Endometrium (tissue), 2 donors: ENCODE measurements at regions not wholly inside any gene's neighbourhood (a gene's known extent, or its start where the extent isn't known, plus 50 kb on each side); places are given as distances from the start of the nearest gene placed in this dataset.

ENCODE experiments used
- FAIRE-seq: peaks from 2 replicates; lab custom pipeline; 2012; peaks lifted over from hg19 to GRCh38; lab: Jason Lieb, UNC
- donor health status: control.
- donor health status: control.

DNA sequence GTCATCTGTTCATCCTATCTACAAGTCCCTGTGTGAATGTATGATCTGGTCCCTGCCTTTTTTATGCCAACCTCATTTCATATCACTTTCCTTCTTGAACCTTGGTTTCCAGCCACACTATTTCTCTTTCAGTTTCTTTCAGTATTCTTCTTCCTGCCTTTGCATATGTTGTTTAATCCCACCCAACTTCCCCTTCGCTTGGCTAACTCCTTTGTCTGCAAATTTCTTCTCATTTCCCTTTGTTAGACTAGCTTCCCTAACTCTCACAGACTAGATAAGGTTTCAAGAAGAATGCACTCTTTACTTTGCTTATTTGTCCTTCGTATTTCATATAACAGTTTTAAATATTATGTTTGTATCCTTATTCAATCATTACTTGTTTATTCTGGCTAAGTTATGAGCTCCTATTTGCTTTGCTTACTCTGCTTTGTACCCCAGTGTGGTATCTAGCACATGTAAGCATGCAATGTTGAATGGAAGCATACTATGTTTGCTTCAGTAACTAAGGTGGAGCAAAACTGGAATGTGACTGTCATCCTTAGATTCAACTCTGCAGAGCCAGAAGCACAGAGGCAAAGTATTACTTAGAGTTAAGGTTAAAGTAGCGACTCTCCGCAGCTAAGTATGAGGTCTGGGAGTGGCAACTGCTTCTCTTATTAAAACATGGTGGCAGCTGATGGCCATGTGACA, 681.3 kb downstream of the CPS1 start:
- FAIRE-seq, result no peak

DNA sequence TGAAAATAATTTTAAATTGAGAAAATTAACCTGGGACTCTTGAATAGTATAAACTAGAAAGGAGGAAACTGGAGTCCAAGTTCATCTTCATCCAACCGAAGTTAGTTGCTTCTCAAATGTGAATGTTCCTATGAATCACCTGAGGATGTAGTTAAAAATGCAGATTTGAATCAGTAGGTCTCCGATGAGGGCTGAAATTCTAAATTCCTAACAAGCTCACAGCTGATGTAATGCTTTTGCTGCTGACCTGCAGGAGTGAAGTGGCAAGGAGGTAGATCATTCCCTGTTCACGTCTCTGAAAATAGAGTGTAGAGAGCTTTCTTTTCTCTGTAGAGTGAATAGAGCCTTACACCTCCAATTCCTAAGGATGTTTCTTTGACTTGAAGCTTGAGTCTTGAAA, 685.5 kb downstream of the CPS1 start:
- FAIRE-seq, result no peak

DNA sequence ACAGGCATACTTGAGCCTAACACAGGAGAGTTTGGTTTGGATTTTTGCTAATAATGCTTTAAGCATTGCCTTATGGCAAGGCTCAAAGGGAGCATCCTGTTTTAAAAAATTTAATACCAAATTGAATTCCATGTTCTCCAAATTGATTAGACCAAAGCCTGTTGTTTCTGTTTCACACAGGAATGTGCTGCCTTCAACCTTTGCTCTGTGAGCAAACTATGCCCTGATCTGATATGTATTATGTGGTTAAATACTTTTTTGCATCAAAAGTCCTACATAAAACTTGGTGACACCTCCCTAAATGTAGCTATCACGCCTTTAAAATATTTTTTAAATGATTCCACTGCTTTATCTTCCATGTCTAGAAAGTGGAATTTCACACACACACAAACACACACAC, 691.4 kb downstream of the CPS1 start:
- no peak for FAIRE-seq

DNA sequence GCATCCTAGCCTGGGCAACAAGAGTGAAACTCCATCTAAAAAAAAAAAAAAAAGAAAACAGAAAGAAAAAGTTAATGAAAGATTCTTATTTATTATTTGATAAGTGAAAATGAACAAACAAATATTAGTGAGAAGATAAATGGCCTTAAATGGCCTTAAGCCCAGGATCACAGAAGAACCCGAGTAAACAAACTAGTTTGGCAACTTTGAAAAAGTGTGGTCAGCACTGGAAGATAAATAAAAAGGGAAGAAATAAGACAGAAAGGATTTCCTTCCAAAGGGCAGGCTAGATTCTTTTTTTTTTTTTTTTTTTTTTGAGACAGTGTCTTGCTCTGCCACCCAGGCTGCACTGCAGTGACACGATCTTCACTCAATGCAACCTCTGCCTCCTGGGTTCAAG, 692.4 kb downstream of the CPS1 start:
- no peak for FAIRE-seq

DNA sequence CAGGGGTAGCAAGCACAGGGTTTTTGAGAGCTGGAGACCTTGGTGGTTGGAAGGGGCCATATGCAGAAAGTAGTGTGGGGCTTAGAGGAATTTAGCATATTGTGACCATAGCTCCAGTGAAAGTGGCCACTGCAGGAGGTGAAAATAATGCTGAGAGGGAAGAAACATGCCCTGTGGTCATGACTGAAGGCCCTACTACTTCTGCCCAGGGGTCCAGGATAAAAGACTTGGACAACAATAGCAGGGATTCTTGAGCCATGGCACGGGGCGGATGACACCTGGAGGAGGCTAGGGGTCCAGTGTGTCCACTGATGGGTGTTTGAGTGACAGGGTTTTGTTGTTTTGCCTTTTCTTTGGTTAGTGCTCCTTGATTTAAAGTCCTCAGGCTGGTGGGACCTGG, 694.6 kb downstream of the CPS1 start:
- FAIRE-seq, result no peak

DNA sequence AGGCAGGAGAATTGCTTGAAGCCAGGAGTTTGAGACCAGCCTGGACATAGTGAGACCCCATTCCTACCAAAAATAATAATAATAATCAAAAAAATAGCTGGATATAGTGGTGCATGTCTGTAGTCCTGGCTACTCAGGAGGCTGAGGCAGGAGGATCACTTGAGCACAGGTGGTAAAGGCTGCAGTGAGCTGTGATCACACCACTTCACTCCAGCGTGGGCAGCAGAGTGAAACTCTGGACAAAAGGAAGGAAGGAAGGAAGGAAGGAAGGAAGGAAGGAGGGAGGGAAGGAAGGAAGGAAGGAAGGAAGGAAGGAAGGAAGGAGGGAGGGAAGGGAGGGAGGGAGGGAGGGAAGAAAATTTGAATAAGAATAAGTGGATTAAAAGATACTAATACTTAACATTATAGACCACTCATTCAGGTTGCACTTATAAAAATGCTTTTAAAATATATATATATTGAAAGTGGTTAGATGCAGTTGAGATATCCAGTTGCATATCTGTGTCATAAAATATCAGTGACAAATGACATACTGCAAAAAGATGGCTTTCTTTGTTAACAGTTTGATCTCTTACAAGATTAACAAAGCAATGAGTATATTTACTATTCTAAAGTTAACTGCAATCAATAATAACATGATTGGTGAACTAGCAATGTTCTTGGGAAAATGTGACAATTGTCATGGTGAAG, 702.4 kb downstream of the CPS1 start:
- no peak for FAIRE-seq

DNA sequence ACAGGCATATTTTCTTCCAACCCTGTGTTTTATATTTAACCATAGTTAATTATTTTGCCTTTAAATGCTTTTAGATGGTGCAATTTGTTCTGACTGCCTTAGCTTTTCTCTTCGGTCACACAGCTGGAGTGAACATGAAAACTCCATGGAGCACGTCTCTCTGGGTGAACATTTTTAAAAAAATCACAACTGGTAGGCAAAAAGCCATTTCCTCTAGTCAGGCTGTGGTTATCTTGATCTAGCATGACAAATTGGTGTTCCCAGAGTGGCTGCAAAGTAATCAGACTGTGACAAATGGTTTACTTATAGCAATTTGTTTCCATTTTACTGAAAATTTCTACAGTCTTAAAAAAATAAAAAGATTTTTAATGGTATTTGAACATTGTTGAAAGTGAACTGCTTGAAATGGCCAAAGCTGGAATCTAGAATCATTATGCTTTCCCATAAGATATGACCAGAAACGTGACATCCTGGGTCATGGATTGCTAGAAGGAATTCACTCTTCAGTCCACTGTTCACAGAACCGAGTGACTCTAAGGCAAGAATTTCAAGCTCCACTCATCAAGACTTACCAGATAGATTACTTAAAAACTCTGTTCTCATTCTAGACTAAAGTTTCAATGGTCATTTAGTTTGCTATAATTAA, 703.6 kb downstream of the CPS1 start:
- FAIRE-seq, result no peak

DNA sequence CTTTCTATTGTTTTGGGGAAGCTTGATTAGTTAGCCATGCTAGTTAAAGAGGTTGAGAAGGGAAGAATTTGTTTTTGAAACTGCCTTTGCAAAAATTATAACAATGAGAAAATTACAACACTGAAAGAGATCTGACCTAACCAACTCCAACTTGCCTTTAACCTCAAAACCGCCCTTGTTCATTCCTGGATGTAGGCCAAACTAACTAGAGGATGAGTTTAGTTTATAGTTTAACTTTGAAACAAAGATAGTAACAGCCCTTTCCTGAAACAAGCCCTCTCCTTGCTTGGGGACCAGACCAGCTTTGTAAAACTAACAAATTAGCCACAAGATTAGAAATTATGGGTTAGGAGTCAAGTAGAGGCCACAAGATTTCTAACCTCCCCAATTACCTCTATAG, 713.9 kb downstream of the CPS1 start:
- no peak for FAIRE-seq

DNA sequence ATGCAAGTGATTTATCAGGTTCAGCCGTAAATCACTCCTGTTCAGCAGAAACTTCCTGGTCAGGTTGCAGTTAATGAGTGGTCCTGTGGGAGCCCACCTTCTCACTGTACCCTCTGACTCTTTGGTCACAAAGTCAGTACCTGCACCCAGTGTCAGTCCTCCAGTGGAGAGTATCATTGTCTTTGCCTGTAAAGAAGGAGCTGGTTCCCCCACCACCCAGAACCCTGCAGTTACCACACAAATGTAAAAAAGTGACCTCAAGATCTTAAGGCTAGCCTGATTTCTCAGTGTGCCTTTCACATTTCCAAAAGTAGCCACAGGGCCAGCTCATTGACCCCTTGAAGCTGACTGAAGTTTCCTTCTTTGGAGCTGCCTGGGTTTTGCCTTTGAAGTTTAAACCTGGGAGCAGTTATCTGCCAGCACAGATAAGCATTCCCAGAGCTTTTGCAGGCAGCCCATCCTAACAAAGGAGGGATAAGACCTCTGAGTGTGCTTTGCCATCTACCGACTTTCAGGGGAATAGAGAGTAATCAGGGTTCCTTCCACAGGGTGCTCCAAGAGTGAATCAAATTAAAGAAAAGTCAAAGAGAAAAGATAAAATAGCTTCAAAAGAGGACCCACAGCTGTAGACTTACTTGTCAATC, 725.2 kb downstream of the CPS1 start:
- no peak for FAIRE-seq

DNA sequence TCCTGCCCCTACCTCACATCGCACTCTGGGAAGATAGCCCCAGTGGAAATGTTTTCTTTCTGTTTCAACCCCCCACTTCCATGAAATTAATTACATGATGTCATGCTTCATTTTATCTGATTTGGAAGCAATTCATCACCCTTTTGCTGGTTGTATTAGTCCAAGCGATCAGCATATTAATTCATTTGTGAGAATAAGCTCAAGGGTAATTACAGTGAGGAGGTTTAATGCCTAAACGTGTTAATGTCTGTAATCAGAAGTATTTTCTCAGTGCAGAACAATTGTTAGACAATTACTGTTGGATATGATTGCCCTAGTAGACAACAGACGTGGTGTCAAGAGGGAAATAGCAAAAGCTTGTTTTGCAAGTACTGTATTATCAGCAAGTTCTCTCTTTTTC, 746.3 kb downstream of the CPS1 start:
- no peak for FAIRE-seq

DNA sequence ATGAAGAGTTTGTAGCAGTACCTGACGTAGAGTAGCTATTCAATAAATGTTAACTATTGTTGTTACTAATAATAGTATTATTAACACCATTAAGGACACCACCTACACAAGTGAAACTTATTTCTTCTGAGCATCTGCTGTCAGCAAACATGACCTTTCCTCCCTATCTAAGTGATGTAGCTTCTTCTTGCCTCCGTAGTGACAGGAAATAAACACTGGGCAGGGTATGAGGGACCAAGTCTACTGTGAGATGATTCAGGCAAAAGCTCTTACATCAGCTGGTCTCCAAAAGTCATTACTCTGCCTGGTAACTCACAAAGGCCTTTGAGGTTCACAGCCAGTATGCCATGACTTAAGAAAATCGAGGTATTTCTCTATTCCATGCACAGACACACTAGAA, 750.5 kb downstream of the CPS1 start:
- FAIRE-seq, result no peak
